ENCODE measurements at regions not wholly inside any gene's neighbourhood (a gene's known extent, or its start where the extent isn't known, plus 50 kb on each side); places are given as distances from the start of the nearest gene placed in this dataset.

DNA sequence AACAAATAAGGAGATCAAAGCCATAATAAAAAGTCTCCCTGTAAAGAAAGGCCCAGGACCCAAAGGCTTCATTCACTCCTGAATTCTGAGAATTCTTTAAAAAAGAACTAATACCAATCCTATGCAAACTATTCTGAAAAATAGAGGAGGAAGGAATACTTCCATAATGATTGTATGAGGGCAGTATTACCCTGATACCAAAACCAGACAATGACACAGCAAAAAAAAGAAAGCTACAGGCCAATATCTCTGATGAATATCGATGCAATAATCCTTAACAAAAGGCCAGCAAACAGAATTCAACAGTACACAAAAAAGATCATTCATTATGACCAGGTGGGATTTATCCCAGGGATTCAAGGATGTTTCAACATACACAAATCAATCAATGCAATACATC lies 457.8 kb upstream of the FBXO33 start:
- peaks cover 8% of the 10 kb centered on the region for H3K9me3 ChIP-seq
- no peaks in the 10 kb centered on the region for H3K4me1 ChIP-seq
- H3K4me3 ChIP-seq: no peak overlapping the region
- H3K27ac ChIP-seq: no peak overlapping the region
- H3K27me3 ChIP-seq (ENCODE audit: insufficient read depth in 3 of 3, low read length in 2 of 3): no peaks in the 10 kb centered on the region
- ATAC-seq (no peak), DNase-seq (no peak)
- WGBS, 3 donors: 76 to 83% (median 81%) methylated on average over 1 of the region's 1 CpG
- intact Hi-C loops (cut with DNase I): no loop called here
- H3K36me3 ChIP-seq (ENCODE audit: insufficient read depth in 1 of 2, low read depth in 1 of 2): no peaks in the 10 kb centered on the region
- no peak for TF ChIP-seq CTCF (IDR thresholded peaks at IDR 0.05)

GRCh38 chr14:39884091-39884490 lies 451.9 kb upstream of the FBXO33 start:
- ATAC-seq (no peak), DNase-seq (no peak)
- no peak for TF ChIP-seq CTCF (IDR thresholded peaks at IDR 0.05)
- Histone ChIP-seq H3K4me3 (no peak overlapping the region), H3K4me1 (no peaks in the 10 kb centered on the region), H3K36me3 (ENCODE audit: insufficient read depth in 1 of 2, low read depth in 1 of 2) (no peaks in the 10 kb centered on the region), H3K27ac (no peak overlapping the region), H3K9me3 (peaks cover 8% of the 10 kb centered on the region), H3K27me3 (ENCODE audit: insufficient read depth in 3 of 3, low read length in 2 of 3) (no peaks in the 10 kb centered on the region)
- intact Hi-C loops (cut with DNase I): no loop called here

- Histone ChIP-seq H3K4me1 (no peaks in the 10 kb centered on the region), H3K4me3 (no peak overlapping the region), H3K27me3 (ENCODE audit: insufficient read depth in 3 of 3, low read length in 2 of 3) (no peaks in the 10 kb centered on the region), H3K27ac (no peak overlapping the region), H3K9me3 (no peaks in the 10 kb centered on the region), H3K36me3 (ENCODE audit: insufficient read depth in 1 of 2, low read depth in 1 of 2) (no peaks in the 10 kb centered on the region)
- WGBS, 3 donors: 93 to 96% (median 94%) methylated on average over 1 of the region's 1 CpG
- DNase-seq (no peak), ATAC-seq (no peak)
- intact Hi-C loops (cut with DNase I): no loop called here
- no peak for TF ChIP-seq CTCF (IDR thresholded peaks at IDR 0.05)
Measured at GRCh38 chr14:39880965-39881364, 448.7 kb upstream of the FBXO33 start.

- no peaks in the 10 kb centered on the region for H3K27me3 ChIP-seq (ENCODE audit: insufficient read depth in 3 of 3, low read length in 2 of 3)
- DNase-seq (no peak), ATAC-seq (no peak)
- H3K36me3 ChIP-seq (ENCODE audit: insufficient read depth in 1 of 2, low read depth in 1 of 2): no peaks in the 10 kb centered on the region
- no peak for TF ChIP-seq CTCF (IDR thresholded peaks at IDR 0.05)
- H3K9me3 ChIP-seq: no peaks in the 10 kb centered on the region
- intact Hi-C loops (cut with DNase I): no loop called here
- no peak overlapping the region for H3K4me3 ChIP-seq
- no peaks in the 10 kb centered on the region for H3K4me1 ChIP-seq
- H3K27ac ChIP-seq: no peak overlapping the region
- WGBS, 3 donors: 0 to 73% (median 35%) methylated on average over 1 of the region's 1 CpG
Measured at GRCh38 chr14:39880106-39880695, 448.0 kb upstream of the FBXO33 start.

- DNase-seq: no peak
- WGBS, 3 donors: 35 to 56% (median 52%) methylated on average over 4 of the region's 4 CpGs
- no peak overlapping the region for H3K4me3 ChIP-seq
- no peaks in the 10 kb centered on the region for H3K4me1 ChIP-seq
- no peak overlapping the region for H3K27ac ChIP-seq
- intact Hi-C loops (cut with DNase I): no loop called here
- no peaks in the 10 kb centered on the region for H3K27me3 ChIP-seq (ENCODE audit: insufficient read depth in 3 of 3, low read length in 2 of 3)
- no peak for ATAC-seq
- H3K9me3 ChIP-seq: no peaks in the 10 kb centered on the region
- H3K36me3 ChIP-seq (ENCODE audit: insufficient read depth in 1 of 2, low read depth in 1 of 2): no peaks in the 10 kb centered on the region
- no peak for TF ChIP-seq CTCF (IDR thresholded peaks at IDR 0.05)
Measured at GRCh38 chr14:39877577-39878190, 445.5 kb upstream of the FBXO33 start.
